Erythroblast (primary cell): ENCODE measurements at regions not wholly inside any gene's neighbourhood (a gene's known extent, or its start where the extent isn't known, plus 50 kb on each side); places are given as distances from the start of the nearest gene placed in this dataset.

Experiments used
- GATA1 ChIP-seq: IDR thresholded peaks from 2 replicates; pipeline ENCODE4 v1.6.1; 2011; ENCODE audit warnings: low read depth, mild to moderate bottlenecking, control low read depth, low read length, moderate library complexity
- POLR2A ChIP-seq: IDR thresholded peaks from 2 replicates; pipeline ENCODE4 v1.6.1; 2011; ENCODE audit warnings: mild to moderate bottlenecking, low read length

DNA sequence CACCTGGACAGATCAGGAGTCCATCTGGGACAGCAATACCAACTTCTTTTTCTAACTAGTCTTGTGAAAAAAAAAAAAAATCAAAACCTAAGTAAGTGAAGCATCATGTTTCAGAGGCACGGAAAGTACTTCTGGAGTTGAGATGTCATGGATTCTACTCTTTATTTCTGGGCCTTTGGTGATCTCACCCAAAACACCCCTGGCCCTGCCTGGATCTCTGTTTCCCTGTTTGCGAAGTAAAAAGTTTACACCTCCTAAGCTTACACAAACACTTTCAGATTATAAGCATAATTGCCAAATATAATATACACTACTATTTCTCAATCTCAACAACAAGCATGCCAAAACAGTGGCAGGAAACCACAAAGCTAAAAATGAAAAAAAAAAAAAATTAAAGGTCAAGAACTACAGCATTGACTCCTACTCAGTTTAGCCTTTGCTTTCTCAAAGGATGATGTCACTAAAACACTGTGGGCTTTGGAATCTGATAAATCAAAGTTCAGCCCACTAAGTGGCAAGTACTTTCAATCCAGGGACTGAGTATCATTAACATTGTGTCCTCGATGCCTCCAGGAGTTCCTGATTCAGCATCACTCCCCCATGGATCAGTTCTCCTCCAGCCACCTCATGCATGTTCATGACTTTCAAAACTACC, 291.9 kb downstream of the NFIB start:
- no peak for TF ChIP-seq POLR2A
- no peak for TF ChIP-seq GATA1
